Neuronal stem cell (in vitro differentiated cells): ENCODE measurements at regions not wholly inside any gene's neighbourhood (a gene's known extent, or its start where the extent isn't known, plus 50 kb on each side); places are given as distances from the start of the nearest gene placed in this dataset.

Experiments
- DNase-seq: peaks from one replicate; pipeline ENCODE4 v3.0.0-alpha.2; 2013; ENCODE audit warnings: low spot score
- H2AFZ ChIP-seq: one replicate; pipeline ENCODE4 v1.6.1; 2013; ENCODE audit warnings: mild to moderate bottlenecking, low read length, inconsistent platforms
- H2AK5ac ChIP-seq: 2 replicates; pipeline ENCODE4 v1.6.1; 2013; ENCODE audit warnings: low read depth, mild to moderate bottlenecking, inconsistent platforms, low read length, moderate library complexity, mixed read lengths
- H2BK120ac ChIP-seq: 2 replicates; pipeline ENCODE4 v1.6.1; 2013; ENCODE audit warnings: low read depth, mild to moderate bottlenecking, inconsistent platforms, low read length, moderate library complexity, mixed read lengths
- H2BK12ac ChIP-seq: one replicate; pipeline ENCODE4 v1.6.1; 2013; ENCODE audit warnings: low read length, inconsistent platforms
- H2BK15ac ChIP-seq: 2 replicates; pipeline ENCODE4 v1.6.1; 2013; ENCODE audit warnings: mild to moderate bottlenecking, low read length, inconsistent platforms, mixed read lengths
- H2BK5ac ChIP-seq: one replicate; pipeline ENCODE4 v1.6.1; 2013; ENCODE audit warnings: inconsistent platforms, mild to moderate bottlenecking, low read length, moderate library complexity
- H3K14ac ChIP-seq: one replicate; pipeline ENCODE4 v1.6.1; 2013; ENCODE audit warnings: low read length, inconsistent platforms
- H3K18ac ChIP-seq: 2 replicates; pipeline ENCODE4 v1.6.1; 2013; ENCODE audit warnings: low read length, inconsistent platforms
- H3K23ac ChIP-seq: 2 replicates; pipeline ENCODE4 v1.6.1; 2013; ENCODE audit warnings: low read depth, mild to moderate bottlenecking, mixed read lengths, low read length, inconsistent platforms; ENCODE audit not compliant: poor library complexity
- H3K27ac ChIP-seq: replicated peaks from 3 replicates; pipeline ENCODE4 v1.5.1; 2013; ENCODE audit warnings: low read length, inconsistent platforms
- H3K27me3 ChIP-seq, 3 experiments: 2 replicates each; pipeline ENCODE4 v1.6.1; 2013; ENCODE audit warnings: low read length in 3 of 3, mild to moderate bottlenecking in 2 of 3, inconsistent platforms in 1 of 3, low read depth in 1 of 3, mixed read lengths in 1 of 3, moderate library complexity in 1 of 3; ENCODE audit not compliant: control insufficient read depth in 3 of 3, insufficient read depth in 3 of 3
- H3K36me3 ChIP-seq, 2 donors: replicated peaks in 1 of 2; 2 replicates each; pipeline ENCODE4 v1.6.1; 2013; ENCODE audit warnings: low read length in 2 of 2; ENCODE audit not compliant: control insufficient read depth in 2 of 2, insufficient read depth in 2 of 2
- H3K4ac ChIP-seq: 2 replicates; pipeline ENCODE4 v1.6.1; 2013; ENCODE audit warnings: inconsistent platforms, mild to moderate bottlenecking, low read length, moderate library complexity
- H3K4me1 ChIP-seq, 2 donors: 1 replicate in 1 of 2; 2 replicates in 1 of 2; pipeline ENCODE4 v1.6.1; 2013; ENCODE audit warnings: low read length in 2 of 2, low read depth in 1 of 2; ENCODE audit not compliant: control insufficient read depth in 2 of 2, insufficient read depth in 1 of 2
- H3K4me2 ChIP-seq: one replicate; pipeline ENCODE4 v1.6.1; 2013; ENCODE audit warnings: mild to moderate bottlenecking, low read length, inconsistent platforms; ENCODE audit not compliant: insufficient read depth, poor library complexity, severe bottlenecking
- H3K4me3 ChIP-seq, 2 donors: 2 replicates each; pipeline ENCODE4 v1.5.1; 2013; ENCODE audit warnings: low read length in 2 of 2, mild to moderate bottlenecking in 2 of 2, inconsistent platforms in 1 of 2, moderate library complexity in 1 of 2
- H3K79me1 ChIP-seq: one replicate; pipeline ENCODE4 v1.6.1; 2013; ENCODE audit warnings: low read depth, mild to moderate bottlenecking, inconsistent platforms, low read length, moderate library complexity
- H3K9ac ChIP-seq: one replicate; pipeline ENCODE4 v1.6.1; 2013; ENCODE audit warnings: mild to moderate bottlenecking, low read depth, low read length, inconsistent platforms; ENCODE audit not compliant: poor library complexity
- H3K9me3 ChIP-seq, 2 donors: replicated peaks in 1 of 2; 2 replicates each; pipeline versions ENCODE3 to v1.6.1; 2013; ENCODE audit warnings: low read length in 2 of 2, mild to moderate bottlenecking in 2 of 2, inconsistent platforms in 1 of 2, low read depth in 1 of 2, mixed read lengths in 1 of 2, moderate library complexity in 1 of 2; ENCODE audit not compliant: control insufficient read depth in 2 of 2, insufficient read depth in 1 of 2
- H4K8ac ChIP-seq: one replicate; pipeline ENCODE4 v1.6.1; 2013; ENCODE audit warnings: low read depth, mild to moderate bottlenecking, inconsistent platforms, low read length, moderate library complexity
- H4K91ac ChIP-seq: one replicate; pipeline ENCODE4 v1.6.1; 2013; ENCODE audit warnings: low read length, low read depth, mild to moderate bottlenecking, inconsistent platforms; ENCODE audit not compliant: poor library complexity
- WGBS, 2 donors: extraction: QIAGEN DNeasy Blood & Tissue Kit; methylation state at CpG; one replicate each; pipeline ENCODE4 v1.1.7; 2013; ENCODE audit warnings: missing lambda C conversion rate in 2 of 2, mixed read lengths in 1 of 2; ENCODE audit not compliant: insufficient read length in 2 of 2, insufficient replicate concordance in 1 of 2; ENCODE audit errors: extremely low coverage in 2 of 2; 5-methylcytosine and 5-hydroxymethylcytosine counted together

DNA sequence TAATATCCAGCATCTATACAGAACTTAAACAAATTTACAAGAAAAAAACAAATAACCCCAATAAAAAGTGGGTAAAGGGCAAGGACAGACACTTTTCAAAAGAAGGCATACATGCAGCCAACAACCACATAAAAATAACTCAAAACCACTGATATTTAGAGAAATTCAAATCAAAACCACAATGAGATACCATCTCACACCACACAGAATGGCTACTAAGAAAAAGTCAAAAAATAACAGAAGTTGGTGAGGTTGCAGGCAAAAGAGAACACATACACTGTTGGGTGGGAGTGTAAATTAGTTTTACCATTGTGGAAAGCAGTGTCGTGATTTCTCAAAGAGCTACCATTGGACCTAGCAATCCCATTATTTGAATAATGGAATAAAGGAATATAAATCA is 1973.9 kb upstream of the LRRTM1 start:
- H3K36me3 ChIP-seq: no peaks in the 10 kb centered on the region
- no peak overlapping the region for H3K4ac ChIP-seq
- H3K4me2 ChIP-seq: no peak overlapping the region
- H3K18ac ChIP-seq: no peak overlapping the region
- DNase-seq: no peak
- H3K27ac ChIP-seq: no peak overlapping the region
- no peak overlapping the region for H2AK5ac ChIP-seq
- no peak overlapping the region for H3K23ac ChIP-seq
- H4K8ac ChIP-seq: no peak overlapping the region
- no peak overlapping the region for H2BK15ac ChIP-seq
- no peaks in the 10 kb centered on the region for H3K27me3 ChIP-seq
- H3K4me3 ChIP-seq: no peak overlapping the region
- H2BK5ac ChIP-seq: no peak overlapping the region
- no peak overlapping the region for H3K14ac ChIP-seq
- no peaks in the 10 kb centered on the region for H3K4me1 ChIP-seq
- no peak overlapping the region for H2BK12ac ChIP-seq
- H3K79me1 ChIP-seq: no peaks in the 10 kb centered on the region
- no peak overlapping the region for H3K9ac ChIP-seq
- H2BK120ac ChIP-seq: no peak overlapping the region
- no peaks in the 10 kb centered on the region for H3K9me3 ChIP-seq
- no peak overlapping the region for H2AFZ ChIP-seq
- WGBS, 2 donors: no CpG with 5 or more reads among the region's 1 CpG
- no peak overlapping the region for H4K91ac ChIP-seq

DNA sequence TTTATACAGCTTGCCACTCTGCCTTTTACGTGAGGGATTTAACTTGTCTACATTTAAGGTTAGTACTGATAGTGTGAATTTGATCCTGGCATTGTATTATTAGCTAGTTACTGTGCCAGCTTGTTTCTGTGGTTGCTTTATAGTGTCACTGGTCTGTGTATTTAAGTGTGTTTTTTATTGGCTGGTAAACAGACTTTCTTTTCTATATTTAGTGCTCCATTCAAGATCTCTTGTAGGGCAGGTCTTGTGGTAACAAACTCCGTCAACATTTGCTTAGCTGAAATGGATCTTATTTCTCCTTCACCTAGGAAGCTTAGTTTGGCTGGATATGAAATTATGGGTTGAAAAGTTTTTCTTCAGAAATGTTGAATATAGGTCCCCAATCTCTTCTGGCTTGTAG is 1971.0 kb upstream of the LRRTM1 start:
- no peak overlapping the region for H2AFZ ChIP-seq
- H3K18ac ChIP-seq: no peak overlapping the region
- no peak overlapping the region for H3K4me3 ChIP-seq
- H2BK5ac ChIP-seq: no peak overlapping the region
- H3K4me1 ChIP-seq: no peaks in the 10 kb centered on the region
- no peak overlapping the region for H2BK12ac ChIP-seq
- H3K36me3 ChIP-seq: no peaks in the 10 kb centered on the region
- no peak for DNase-seq
- H2AK5ac ChIP-seq: no peak overlapping the region
- H3K23ac ChIP-seq: no peak overlapping the region
- no peak overlapping the region for H3K9ac ChIP-seq
- no peaks in the 10 kb centered on the region for H3K79me1 ChIP-seq
- H4K91ac ChIP-seq: no peak overlapping the region
- no peak overlapping the region for H3K27ac ChIP-seq
- no peaks in the 10 kb centered on the region for H3K9me3 ChIP-seq
- H3K14ac ChIP-seq: no peak overlapping the region
- H4K8ac ChIP-seq: no peak overlapping the region
- H2BK15ac ChIP-seq: no peak overlapping the region
- H2BK120ac ChIP-seq: no peak overlapping the region
- H3K4ac ChIP-seq: no peak overlapping the region
- no peak overlapping the region for H3K4me2 ChIP-seq
- no peaks in the 10 kb centered on the region for H3K27me3 ChIP-seq
- WGBS, 2 donors: no CpG with 5 or more reads among the region's 2 CpGs

DNA sequence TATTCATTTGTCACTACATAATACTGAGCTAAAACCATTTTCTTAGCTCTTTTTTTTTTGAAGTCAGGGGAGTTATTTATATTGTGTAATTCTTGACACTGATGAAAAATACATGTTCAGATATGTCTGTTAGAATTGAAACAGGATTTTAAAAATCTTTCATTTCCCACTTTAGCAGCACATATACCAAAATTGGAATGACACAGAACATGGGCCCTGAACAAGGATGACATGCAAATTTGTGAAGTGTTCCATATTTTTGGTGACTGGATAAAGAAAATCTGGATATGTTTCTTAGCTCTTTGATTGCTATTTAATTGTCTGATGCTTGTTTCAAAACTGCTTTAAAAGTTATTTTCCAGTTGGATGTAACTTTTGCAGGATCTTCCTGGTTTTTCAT is 1963.9 kb upstream of the LRRTM1 start:
- Histone ChIP-seq H4K8ac (no peak overlapping the region), H2BK12ac (no peak overlapping the region), H3K4me2 (no peak overlapping the region), H3K27me3 (no peaks in the 10 kb centered on the region), H2AFZ (no peak overlapping the region), H3K9ac (no peak overlapping the region), H3K23ac (no peak overlapping the region), H2AK5ac (no peak overlapping the region), H2BK5ac (no peak overlapping the region), H3K4me3 (no peak overlapping the region), H3K4ac (no peak overlapping the region), H2BK15ac (no peak overlapping the region), H3K14ac (no peak overlapping the region), H3K79me1 (no peaks in the 10 kb centered on the region), H3K9me3 (no peaks in the 10 kb centered on the region), H4K91ac (no peak overlapping the region), H3K4me1 (no peaks in the 10 kb centered on the region), H3K18ac (no peak overlapping the region), H2BK120ac (no peak overlapping the region), H3K36me3 (no peaks in the 10 kb centered on the region), H3K27ac (no peak overlapping the region)
- DNase-seq: no peak

DNA sequence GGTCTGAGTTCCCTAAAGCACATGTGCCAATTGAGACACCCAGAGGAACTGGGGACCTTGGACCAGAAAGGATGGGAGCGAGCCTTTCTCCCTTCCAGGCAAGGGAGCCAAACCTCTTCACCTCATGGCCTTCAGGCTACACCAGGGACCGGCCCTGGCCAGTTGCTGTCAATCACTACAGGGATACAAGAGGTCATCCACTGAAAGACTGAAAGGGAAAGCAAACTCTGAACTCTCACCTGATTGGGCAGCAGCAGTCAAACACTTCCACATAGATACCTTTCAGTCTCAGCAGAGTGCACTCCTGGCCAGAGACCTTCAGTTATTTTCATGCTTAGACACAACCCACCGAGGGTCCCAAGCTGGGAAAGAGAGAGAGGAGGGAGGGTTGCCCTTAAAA is 1956.0 kb upstream of the LRRTM1 start:
- no peak overlapping the region for H3K4me3 ChIP-seq
- H4K91ac ChIP-seq: no peak overlapping the region
- no peak for DNase-seq
- no peak overlapping the region for H3K27ac ChIP-seq
- H3K36me3 ChIP-seq: no peaks in the 10 kb centered on the region
- no peaks in the 10 kb centered on the region for H3K79me1 ChIP-seq
- H4K8ac ChIP-seq: no peak overlapping the region
- no peak overlapping the region for H2BK5ac ChIP-seq
- H2BK120ac ChIP-seq: no peak overlapping the region
- H3K9me3 ChIP-seq: no peaks in the 10 kb centered on the region
- no CpG with 5 or more reads among the region's 3 CpGs for WGBS, 2 donors
- H3K14ac ChIP-seq: no peak overlapping the region
- no peak overlapping the region for H3K9ac ChIP-seq
- no peak overlapping the region for H3K23ac ChIP-seq
- H3K4me1 ChIP-seq: no peaks in the 10 kb centered on the region
- no peak overlapping the region for H3K18ac ChIP-seq
- H2AK5ac ChIP-seq: no peak overlapping the region
- no peak overlapping the region for H2BK15ac ChIP-seq
- no peak overlapping the region for H3K4ac ChIP-seq
- H3K4me2 ChIP-seq: no peak overlapping the region
- no peaks in the 10 kb centered on the region for H3K27me3 ChIP-seq
- H2AFZ ChIP-seq: no peak overlapping the region
- no peak overlapping the region for H2BK12ac ChIP-seq
